Thyroid gland (tissue), 4 donors: ENCODE measurements at regions not wholly inside any gene's neighbourhood (a gene's known extent, or its start where the extent isn't known, plus 50 kb on each side); places are given as distances from the start of the nearest gene placed in this dataset.

Experiments
- DNase-seq, 2 donors: peaks; one replicate each; pipeline ENCODE4 v3.0.0-alpha.2; 2019
- H3K27ac ChIP-seq, 3 donors: fragments of 200-600 bp; sonication (generic); 1 replicate in 2 of 3; 2 replicates in 1 of 3; pipeline ENCODE4 v1.5.1; 2016 to 2019; ENCODE audit warnings: mild to moderate bottlenecking in 1 of 3, moderate library complexity in 1 of 3
- H3K27me3 ChIP-seq: fragments of 200-600 bp; sonication (generic); one replicate; pipeline ENCODE4 v1.5.1; 2019
- H3K36me3 ChIP-seq, 2 donors: fragments of 200-600 bp; sonication (generic); one replicate each; pipeline ENCODE4 v1.5.1; 2016 to 2019
- H3K4me1 ChIP-seq, 2 donors: fragments of 200-600 bp; sonication (generic); one replicate each; pipeline ENCODE4 v1.5.1; 2017 to 2019
- H3K4me3 ChIP-seq, 3 donors: fragments of 200-600 bp; sonication (generic); replicated peaks in 1 of 3; 1 replicate in 2 of 3; 2 replicates in 1 of 3; pipeline ENCODE4 v1.5.1; 2016; ENCODE audit warnings: mild to moderate bottlenecking in 1 of 3
- H3K9me3 ChIP-seq: fragments of 200-600 bp; sonication (generic); one replicate; pipeline ENCODE4 v1.5.1; 2017
- CTCF ChIP-seq, 6 experiments: fragments of 200-600 bp in 3 of 6; fragments of 450-650 bp in 3 of 6; sonication (generic) in 3 of 6; IDR thresholded peaks; one replicate each; pipeline ENCODE4 v1.5.1; 2016 to 2019; ENCODE audit warnings: antibody characterized with exemption in 6 of 6, mild to moderate bottlenecking in 2 of 6, inconsistent platforms in 1 of 6, moderate library complexity in 1 of 6
- POLR2A ChIP-seq, 2 donors: fragments of 450-650 bp; IDR thresholded peaks; one replicate each; pipeline ENCODE4 v1.6.1; 2017; ENCODE audit warnings: antibody characterized with exemption in 2 of 2, mild to moderate bottlenecking in 2 of 2, moderate library complexity in 1 of 2
- WGBS, 2 donors: methylation state at CpG; one replicate each; pipeline ENCODE4 v1.1.5; 2017; 5-methylcytosine and 5-hydroxymethylcytosine counted together
- intact Hi-C: fragments of 100-400 bp; cut with DNase I; formaldehyde crosslinking; loops from one replicate; pipeline ENCODE4 v1.15.1; 2023

DNA sequence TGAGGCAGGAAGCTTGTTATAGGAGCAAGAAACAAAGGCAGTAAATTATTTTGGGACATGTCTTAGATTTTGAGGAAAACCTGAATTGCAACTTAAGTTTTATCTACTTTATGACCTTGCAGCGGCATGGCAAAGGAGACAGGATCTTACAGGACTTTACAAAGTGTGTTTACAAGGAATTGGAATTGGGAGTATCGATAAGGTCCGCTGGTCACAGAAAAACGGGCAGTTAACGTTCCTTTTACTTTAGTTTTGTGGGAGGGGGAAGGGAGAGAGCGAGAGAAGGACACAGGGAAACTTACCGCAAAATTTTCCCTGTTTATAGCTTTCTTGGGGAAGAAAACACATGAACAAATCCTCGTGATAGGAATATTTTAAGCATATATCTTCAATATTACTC lies 1607.2 kb downstream of the GRIK2 start:
- DNase-seq, result no peak
- Histone ChIP-seq H3K36me3 (no peaks in the 10 kb centered on the region), H3K4me1 (no peaks in the 10 kb centered on the region), H3K27ac (no peak overlapping the region), H3K9me3 (no peaks in the 10 kb centered on the region), H3K4me3 (no peak overlapping the region), H3K27me3 (no peaks in the 10 kb centered on the region)
- TF ChIP-seq POLR2A (IDR thresholded peaks at IDR 0.05) (no peak), CTCF (IDR thresholded peaks at IDR 0.05) (no peak)
- intact Hi-C loops, result no loop called here
- 35 to 39% methylated on average over 8 of the region's 8 CpGs for WGBS, 2 donors

DNA sequence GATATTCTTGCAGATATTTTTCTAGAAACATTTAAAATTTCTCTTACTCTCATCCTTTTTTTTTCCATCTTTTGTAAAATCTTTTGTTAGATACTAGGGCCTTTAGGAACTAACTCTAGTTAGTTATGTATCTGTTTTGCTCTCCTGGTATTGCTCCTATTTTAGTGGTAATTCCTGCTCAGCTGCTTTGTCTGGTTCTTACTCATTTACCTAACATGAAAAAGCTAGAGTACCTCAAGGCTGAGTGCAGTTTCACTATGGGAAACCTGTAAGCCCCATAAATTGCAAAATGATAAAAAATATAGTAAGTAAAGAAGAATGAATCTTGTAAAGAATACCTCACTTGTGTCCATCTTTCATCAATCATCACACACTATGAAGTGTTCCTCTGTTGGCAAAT lies 1602.0 kb downstream of the GRIK2 start:
- no peak for TF ChIP-seq CTCF (IDR thresholded peaks at IDR 0.05)
- no peak for TF ChIP-seq POLR2A (IDR thresholded peaks at IDR 0.05)
- no peak overlapping the region for H3K27ac ChIP-seq
- no peaks in the 10 kb centered on the region for H3K27me3 ChIP-seq
- intact Hi-C loops, result no loop called here
- no peaks in the 10 kb centered on the region for H3K9me3 ChIP-seq
- no peaks in the 10 kb centered on the region for H3K4me1 ChIP-seq
- DNase-seq, result no peak
- no peak overlapping the region for H3K4me3 ChIP-seq
- no peaks in the 10 kb centered on the region for H3K36me3 ChIP-seq

- intact Hi-C loops, result no loop called here
- no peaks in the 10 kb centered on the region for H3K4me1 ChIP-seq
- H3K27me3 ChIP-seq, result no peaks in the 10 kb centered on the region
- no peak overlapping the region for H3K27ac ChIP-seq
- no peaks in the 10 kb centered on the region for H3K36me3 ChIP-seq
- WGBS, 2 donors, result 85 to 92% methylated on average over 1 of the region's 1 CpG
- no peak overlapping the region for H3K4me3 ChIP-seq
- no peak for TF ChIP-seq CTCF (IDR thresholded peaks at IDR 0.05)
- no peak for TF ChIP-seq POLR2A (IDR thresholded peaks at IDR 0.05)
- DNase-seq, result no peak
- H3K9me3 ChIP-seq, result no peaks in the 10 kb centered on the region
Measured at GRCh38 chr6:102994866-102995265, 1601.4 kb downstream of the GRIK2 start.

GRCh38 chr6:102986086-102986485 lies 1592.6 kb downstream of the GRIK2 start:
- no peak overlapping the region for H3K27ac ChIP-seq
- no peak for TF ChIP-seq POLR2A (IDR thresholded peaks at IDR 0.05)
- no peak for TF ChIP-seq CTCF (IDR thresholded peaks at IDR 0.05)
- no peak overlapping the region for H3K4me3 ChIP-seq

DNA sequence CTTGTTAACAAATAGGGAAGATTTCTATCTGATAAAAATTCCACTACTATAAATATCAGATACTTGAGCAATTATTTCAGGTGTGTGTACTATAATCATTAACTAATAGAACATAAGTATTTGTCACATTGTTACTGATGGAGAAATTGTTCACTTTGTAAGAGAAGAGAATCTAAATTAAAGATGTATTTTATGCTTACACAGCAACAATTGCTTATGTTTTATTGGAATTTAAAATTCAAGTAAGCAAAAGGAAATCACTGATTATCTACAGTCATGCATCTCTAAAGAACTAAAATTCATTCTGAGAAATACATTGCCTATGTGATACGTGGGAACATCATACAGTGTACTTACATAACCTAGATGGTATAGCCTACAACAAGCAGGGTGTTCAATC lies 1590.8 kb downstream of the GRIK2 start:
- WGBS, 2 donors, result 88 to 90% methylated on average over 1 of the region's 1 CpG
- TF ChIP-seq CTCF (IDR thresholded peaks at IDR 0.05) (no peak), POLR2A (IDR thresholded peaks at IDR 0.05) (no peak)
- no peaks in the 10 kb centered on the region for H3K9me3 ChIP-seq
- H3K27ac ChIP-seq, result no peak overlapping the region
- H3K4me3 ChIP-seq, result no peak overlapping the region
- no peaks in the 10 kb centered on the region for H3K36me3 ChIP-seq
- no peak for DNase-seq
- H3K4me1 ChIP-seq, result no peaks in the 10 kb centered on the region
- no peaks in the 10 kb centered on the region for H3K27me3 ChIP-seq
- intact Hi-C loops, result no loop called here

More at GRCh38 chr6:102986086-102986485, 1592.6 kb downstream of the GRIK2 start:
- intact Hi-C loops, result no loop called here
- no peak for DNase-seq
- H3K27me3 ChIP-seq, result no peaks in the 10 kb centered on the region
- no peaks in the 10 kb centered on the region for H3K9me3 ChIP-seq
- no peaks in the 10 kb centered on the region for H3K4me1 ChIP-seq
- no peaks in the 10 kb centered on the region for H3K36me3 ChIP-seq
